Retinal pigment epithelial cell (primary cell): ENCODE measurements at regions not wholly inside any gene's neighbourhood (a gene's known extent, or its start where the extent isn't known, plus 50 kb on each side); places are given as distances from the start of the nearest gene placed in this dataset.

ENCODE experiments used
- DNase-seq: peaks from one replicate; pipeline ENCODE4 v3.0.0-alpha.2; 2010; ENCODE audit warnings: low read depth
- H3K4me3 ChIP-seq: 2 replicates; pipeline ENCODE4 v1.5.1; 2011; ENCODE audit warnings: mild to moderate bottlenecking, low read length, control low read depth, moderate library complexity
- CTCF ChIP-seq: conservative IDR thresholded peaks from 2 replicates; pipeline ENCODE4 v1.5.1; 2011; ENCODE audit warnings: low read depth, low read length, control low read depth, inconsistent platforms

GRCh38 chr13:46489586-46490023 lies 63.4 kb upstream of the LRCH1 start:
- DNase-seq = peak; percentile 39
- TF ChIP-seq CTCF = no peak
- no peak overlapping the region for H3K4me3 ChIP-seq

DNA sequence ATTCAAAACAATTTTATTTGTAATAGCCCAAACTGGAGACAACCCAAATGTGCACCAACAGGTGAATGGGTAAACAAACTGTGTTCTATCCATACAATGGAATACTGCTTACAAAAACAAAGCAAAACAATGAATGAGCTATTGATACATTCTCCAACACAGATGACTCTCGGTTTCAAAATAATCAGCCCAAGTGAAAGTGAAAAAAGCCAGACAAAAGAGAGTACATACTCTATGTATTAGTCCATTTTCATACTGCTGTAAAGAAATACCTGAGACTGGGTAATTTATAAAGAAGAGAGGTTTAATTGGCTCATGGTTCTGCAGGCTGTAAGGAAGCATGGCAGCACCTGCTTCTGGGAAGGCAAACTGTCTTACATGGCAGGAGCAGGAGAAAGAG lies 65.2 kb upstream of the LRCH1 start:
- no peak for DNase-seq
- TF ChIP-seq CTCF = no peak
- no peak overlapping the region for H3K4me3 ChIP-seq

GRCh38 chr13:46486270-46486669 lies 66.7 kb upstream of the LRCH1 start:
- no peak overlapping the region for H3K4me3 ChIP-seq
- no peak for DNase-seq
- TF ChIP-seq CTCF = no peak

DNA sequence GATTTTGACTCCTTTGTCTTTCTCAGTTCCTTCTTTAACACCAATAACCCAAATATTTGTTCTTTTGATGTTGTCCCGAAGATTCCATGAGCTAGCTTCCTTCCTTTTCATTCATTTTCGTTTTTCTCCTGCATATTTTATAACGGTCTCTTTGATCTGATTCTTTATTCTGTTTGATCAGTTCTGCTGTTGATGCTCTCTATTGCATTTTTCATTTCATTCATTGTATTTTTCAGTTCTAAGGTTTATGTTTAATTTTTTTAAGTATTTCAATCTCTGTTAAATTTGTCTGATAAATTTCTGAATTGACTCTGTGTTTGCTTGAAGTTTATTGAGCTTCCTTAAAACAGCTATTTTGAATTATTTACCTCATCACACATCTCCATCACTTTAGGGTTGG lies 68.4 kb upstream of the LRCH1 start:
- H3K4me3 ChIP-seq = no peak overlapping the region
- TF ChIP-seq CTCF = no peak
- DNase-seq = no peak

DNA sequence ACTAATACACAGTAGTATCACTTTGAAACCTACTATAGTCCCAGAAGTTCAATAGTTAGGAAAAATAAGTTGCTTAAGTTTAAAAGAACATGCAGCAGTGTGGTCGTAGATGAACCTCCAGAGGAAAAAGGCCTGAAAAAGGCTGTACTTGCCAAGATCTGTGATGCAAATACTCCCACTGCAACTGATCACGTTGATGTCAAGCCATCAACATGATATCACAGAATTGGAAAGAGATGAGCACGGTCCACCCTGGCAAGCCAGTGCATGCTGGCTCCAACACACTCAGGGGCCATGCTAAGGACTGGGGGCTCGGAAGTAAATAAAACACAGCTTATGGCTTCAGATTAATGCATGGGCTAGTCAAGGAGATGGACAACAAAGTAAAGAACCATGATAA lies 71.8 kb upstream of the LRCH1 start:
- DNase-seq = no peak
- H3K4me3 ChIP-seq = no peak overlapping the region
- TF ChIP-seq CTCF = no peak

DNA sequence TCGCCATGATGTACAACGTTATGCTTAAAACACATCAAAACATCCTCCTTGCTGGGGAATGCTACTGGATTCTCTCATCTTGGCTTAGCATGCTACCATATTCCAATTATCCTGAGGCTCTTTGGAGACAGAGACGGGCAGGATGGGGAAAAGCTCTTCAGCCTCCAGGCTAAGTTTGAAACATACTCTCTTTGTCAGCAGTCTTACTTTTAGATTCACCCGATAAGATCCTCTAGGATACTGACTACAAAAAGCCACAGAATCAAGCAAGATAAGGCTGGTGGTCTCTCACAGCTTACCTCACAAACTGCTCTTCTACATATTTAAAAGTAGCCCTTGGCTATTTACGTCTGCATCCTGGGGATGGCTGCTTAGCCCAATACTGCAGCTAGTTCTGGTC lies 72.8 kb upstream of the LRCH1 start:
- no peak for TF ChIP-seq CTCF
- DNase-seq = no peak
- no peak overlapping the region for H3K4me3 ChIP-seq

DNA sequence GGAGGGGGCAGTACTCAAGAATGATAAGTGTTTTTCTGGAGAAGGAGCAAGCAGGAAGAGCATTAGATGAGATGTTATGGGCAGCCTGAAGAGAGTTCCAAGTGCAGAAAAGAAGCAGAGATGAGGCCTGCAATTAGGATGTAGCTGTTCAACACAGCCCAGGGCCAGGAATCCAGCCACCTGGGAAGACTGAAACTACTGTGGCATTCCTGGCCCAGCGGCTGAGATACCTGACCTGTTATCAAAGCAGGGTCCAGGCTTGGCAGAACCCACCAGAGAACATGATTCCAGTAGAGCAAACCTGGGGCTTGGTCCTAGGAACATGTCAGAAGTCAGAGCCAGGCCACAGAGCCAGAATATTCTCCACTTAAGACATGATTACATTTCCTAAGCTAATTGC lies 73.3 kb upstream of the LRCH1 start:
- H3K4me3 ChIP-seq = no peak overlapping the region
- DNase-seq = no peak
- TF ChIP-seq CTCF = no peak
